ENCODE measurements at regions not wholly inside any gene's neighbourhood (a gene's known extent, or its start where the extent isn't known, plus 50 kb on each side); places are given as distances from the start of the nearest gene placed in this dataset.

DNA sequence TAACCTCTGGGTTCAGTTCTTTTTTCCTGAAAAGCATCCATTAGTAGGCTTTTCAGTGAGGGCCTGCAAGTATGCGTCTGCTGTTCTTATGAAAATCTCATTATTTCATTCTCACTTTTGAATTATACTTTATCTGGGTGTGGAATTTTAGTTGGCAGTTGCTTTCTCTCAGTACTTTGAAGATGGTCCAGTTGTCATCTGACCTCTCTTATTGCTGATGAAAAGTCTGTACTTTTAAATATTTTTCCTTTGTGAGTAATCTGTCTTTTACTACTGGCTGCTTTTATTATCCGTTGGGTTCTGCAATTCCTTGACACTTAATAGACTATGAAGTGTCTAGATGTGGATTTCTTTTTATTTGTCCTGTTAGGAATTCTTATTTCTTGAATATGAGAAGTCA, 307.8 kb downstream of the CYP26B1 start:
- peaks cover 3% of the 10 kb centered on the region for H3K27me3 Mint-ChIP-seq (ENCODE audit: unreplicated experiment)
- no peak for DNase-seq
- TF ChIP-seq, protein P1, sequence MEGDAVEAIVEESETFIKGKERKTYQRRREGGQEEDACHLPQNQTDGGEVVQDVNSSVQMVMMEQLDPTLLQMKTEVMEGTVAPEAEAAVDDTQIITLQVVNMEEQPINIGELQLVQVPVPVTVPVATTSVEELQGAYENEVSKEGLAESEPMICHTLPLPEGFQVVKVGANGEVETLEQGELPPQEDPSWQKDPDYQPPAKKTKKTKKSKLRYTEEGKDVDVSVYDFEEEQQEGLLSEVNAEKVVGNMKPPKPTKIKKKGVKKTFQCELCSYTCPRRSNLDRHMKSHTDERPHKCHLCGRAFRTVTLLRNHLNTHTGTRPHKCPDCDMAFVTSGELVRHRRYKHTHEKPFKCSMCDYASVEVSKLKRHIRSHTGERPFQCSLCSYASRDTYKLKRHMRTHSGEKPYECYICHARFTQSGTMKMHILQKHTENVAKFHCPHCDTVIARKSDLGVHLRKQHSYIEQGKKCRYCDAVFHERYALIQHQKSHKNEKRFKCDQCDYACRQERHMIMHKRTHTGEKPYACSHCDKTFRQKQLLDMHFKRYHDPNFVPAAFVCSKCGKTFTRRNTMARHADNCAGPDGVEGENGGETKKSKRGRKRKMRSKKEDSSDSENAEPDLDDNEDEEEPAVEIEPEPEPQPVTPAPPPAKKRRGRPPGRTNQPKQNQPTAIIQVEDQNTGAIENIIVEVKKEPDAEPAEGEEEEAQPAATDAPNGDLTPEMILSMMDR (IDR thresholded peaks at IDR 0.05; ENCODE audit: partially characterized antibody, unreplicated experiment): no peak
- no peak overlapping the region for H3K4me3 Mint-ChIP-seq (ENCODE audit: unreplicated experiment)
- no peak overlapping the region for H3K27ac Mint-ChIP-seq (ENCODE audit: unreplicated experiment)
- H3K4me1 Mint-ChIP-seq (ENCODE audit: low read depth, unreplicated experiment): no peaks in the 10 kb centered on the region
- H3K9me3 Mint-ChIP-seq (ENCODE audit: unreplicated experiment): peaks cover 1% of the 10 kb centered on the region
- H3K36me3 Mint-ChIP-seq (ENCODE audit: unreplicated experiment): peaks cover 14% of the 10 kb centered on the region

DNA sequence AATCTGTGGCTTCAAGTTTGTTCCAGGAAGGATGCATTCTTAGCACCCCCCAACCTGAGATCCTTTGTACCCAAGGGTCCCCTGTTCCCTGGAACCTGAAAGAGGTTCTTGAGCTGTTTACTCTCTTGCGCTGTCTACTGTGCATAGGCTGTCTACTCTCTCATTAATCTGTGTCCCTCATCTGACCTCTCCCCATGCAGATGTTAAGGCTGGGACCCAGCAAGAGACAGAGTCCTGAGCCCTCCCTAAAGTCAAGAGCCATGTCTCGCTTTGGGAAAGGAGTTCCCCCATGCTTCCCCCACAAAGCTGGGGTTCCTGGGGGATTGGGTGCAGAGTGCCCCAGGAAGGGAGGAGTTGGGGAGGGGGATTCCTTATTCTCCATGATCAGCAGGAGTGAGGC, 312.9 kb downstream of the CYP26B1 start:
- no peaks in the 10 kb centered on the region for H3K9me3 Mint-ChIP-seq (ENCODE audit: unreplicated experiment)
- H3K36me3 Mint-ChIP-seq (ENCODE audit: unreplicated experiment): no peaks in the 10 kb centered on the region
- DNase-seq: no peak
- H3K4me1 Mint-ChIP-seq (ENCODE audit: low read depth, unreplicated experiment): peaks cover 7% of the 10 kb centered on the region
- no peak overlapping the region for H3K4me3 Mint-ChIP-seq (ENCODE audit: unreplicated experiment)
- TF ChIP-seq, protein P1 (IDR thresholded peaks at IDR 0.05; ENCODE audit: partially characterized antibody, unreplicated experiment): no peak
- peaks cover 1% of the 10 kb centered on the region for H3K27me3 Mint-ChIP-seq (ENCODE audit: unreplicated experiment)
- no peak overlapping the region for H3K27ac Mint-ChIP-seq (ENCODE audit: unreplicated experiment)

DNA sequence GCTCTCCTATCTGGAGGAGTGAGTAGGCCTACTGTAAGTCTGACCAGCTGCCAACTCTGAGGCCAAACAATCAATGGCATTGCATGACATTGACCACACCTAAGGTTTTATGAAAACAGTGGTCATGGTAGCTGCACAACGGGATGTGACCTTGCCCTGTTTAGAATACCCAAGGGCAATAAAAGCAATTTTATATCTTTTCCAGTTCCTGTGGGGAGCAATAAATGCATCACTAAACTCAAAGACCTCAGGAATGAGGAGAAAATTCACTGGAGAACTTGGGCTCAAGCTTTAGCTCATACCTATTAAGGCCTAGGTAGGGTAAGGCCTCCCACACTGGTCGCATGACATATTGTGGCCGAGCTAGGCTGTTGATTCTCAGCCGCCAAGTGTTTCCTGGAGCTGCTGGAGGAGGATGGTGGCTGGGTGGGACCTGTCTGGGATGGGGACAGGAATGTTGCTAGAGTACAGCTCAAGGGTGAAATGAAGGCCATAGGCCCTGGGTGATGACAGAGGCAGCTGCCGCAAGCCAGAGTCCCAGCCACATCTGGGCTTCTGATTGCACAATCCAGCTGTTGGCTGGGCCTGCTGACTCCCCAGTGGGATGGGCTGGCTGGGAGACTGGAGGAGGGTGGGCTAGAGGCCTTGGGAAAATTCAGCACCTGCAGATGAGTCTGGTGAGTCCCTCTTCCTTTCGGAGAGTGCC, 313.7 kb downstream of the CYP26B1 start:
- TF ChIP-seq, protein P1 (IDR thresholded peaks at IDR 0.05; ENCODE audit: partially characterized antibody, unreplicated experiment): no peak
- Mint-ChIP-seq H3K4me1 (ENCODE audit: low read depth, unreplicated experiment) (peaks cover 7% of the 10 kb centered on the region), H3K27ac (ENCODE audit: unreplicated experiment) (no peak overlapping the region), H3K9me3 (ENCODE audit: unreplicated experiment) (no peaks in the 10 kb centered on the region), H3K4me3 (ENCODE audit: unreplicated experiment) (no peak overlapping the region), H3K36me3 (ENCODE audit: unreplicated experiment) (no peaks in the 10 kb centered on the region), H3K27me3 (ENCODE audit: unreplicated experiment) (peaks cover 1% of the 10 kb centered on the region)
- no peak for DNase-seq

DNA sequence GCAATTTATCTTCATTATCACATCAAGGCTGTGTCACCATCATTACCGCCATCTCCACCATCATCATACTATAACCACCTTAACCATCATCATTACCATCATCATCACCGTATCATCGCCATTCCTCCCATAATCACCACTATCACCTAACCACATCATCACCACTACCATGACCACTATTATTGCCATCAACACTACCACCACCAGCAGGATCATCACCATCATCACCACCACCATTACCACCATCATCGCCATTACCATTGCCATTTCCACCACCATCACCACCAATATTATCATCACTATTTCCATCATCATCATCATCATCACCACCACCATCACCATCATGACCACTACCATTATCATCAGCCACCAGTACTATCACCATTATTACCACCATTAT, 314.4 kb downstream of the CYP26B1 start:
- DNase-seq: no peak
- Mint-ChIP-seq H3K4me3 (ENCODE audit: unreplicated experiment) (no peak overlapping the region), H3K27me3 (ENCODE audit: unreplicated experiment) (peaks cover 1% of the 10 kb centered on the region), H3K27ac (ENCODE audit: unreplicated experiment) (no peak overlapping the region), H3K4me1 (ENCODE audit: low read depth, unreplicated experiment) (peaks cover 7% of the 10 kb centered on the region), H3K9me3 (ENCODE audit: unreplicated experiment) (no peaks in the 10 kb centered on the region), H3K36me3 (ENCODE audit: unreplicated experiment) (no peaks in the 10 kb centered on the region)
- TF ChIP-seq, protein P1 (IDR thresholded peaks at IDR 0.05; ENCODE audit: partially characterized antibody, unreplicated experiment): no peak

DNA sequence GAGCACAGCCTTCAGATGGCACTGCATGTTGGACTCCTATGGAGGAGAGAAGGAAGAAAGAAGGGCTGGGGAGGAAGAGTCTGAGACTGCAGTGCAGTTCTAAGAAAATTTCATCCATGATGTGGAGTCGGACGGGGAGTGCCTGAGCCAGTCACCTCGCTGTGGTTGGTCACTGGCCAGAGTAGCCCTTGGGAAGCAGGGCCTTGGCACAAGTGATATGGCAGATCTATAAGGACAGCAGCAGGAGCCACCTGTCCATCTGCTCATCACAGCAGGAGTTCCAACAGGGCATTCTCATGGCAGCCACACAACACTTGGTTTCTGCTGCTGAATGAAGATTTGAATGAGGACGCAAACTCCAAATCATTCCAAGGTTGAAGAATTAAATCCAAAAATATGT, 314.8 kb downstream of the CYP26B1 start:
- no peak for DNase-seq
- Mint-ChIP-seq H3K36me3 (ENCODE audit: unreplicated experiment) (no peaks in the 10 kb centered on the region), H3K4me1 (ENCODE audit: low read depth, unreplicated experiment) (peaks cover 7% of the 10 kb centered on the region), H3K9me3 (ENCODE audit: unreplicated experiment) (peaks cover 3% of the 10 kb centered on the region), H3K4me3 (ENCODE audit: unreplicated experiment) (no peak overlapping the region), H3K27ac (ENCODE audit: unreplicated experiment) (no peak overlapping the region), H3K27me3 (ENCODE audit: unreplicated experiment) (peaks cover 1% of the 10 kb centered on the region)
- TF ChIP-seq, protein P1 (IDR thresholded peaks at IDR 0.05; ENCODE audit: partially characterized antibody, unreplicated experiment): no peak
